Anterior cingulate cortex (tissue), 58 donors: ENCODE measurements at regions not wholly inside any gene's neighbourhood (a gene's known extent, or its start where the extent isn't known, plus 50 kb on each side); places are given as distances from the start of the nearest gene placed in this dataset.
"Not testable (repeated sequence)": the region's sequence is repeated elsewhere in the genome, so short reads cannot be mapped to it uniquely, and the experiment has no call there.

Experiments
- DNase-seq, 58 donors: peaks; one replicate each; lab custom pipeline; 2025; lab: John Stamatoyannopoulos, UW

DNA sequence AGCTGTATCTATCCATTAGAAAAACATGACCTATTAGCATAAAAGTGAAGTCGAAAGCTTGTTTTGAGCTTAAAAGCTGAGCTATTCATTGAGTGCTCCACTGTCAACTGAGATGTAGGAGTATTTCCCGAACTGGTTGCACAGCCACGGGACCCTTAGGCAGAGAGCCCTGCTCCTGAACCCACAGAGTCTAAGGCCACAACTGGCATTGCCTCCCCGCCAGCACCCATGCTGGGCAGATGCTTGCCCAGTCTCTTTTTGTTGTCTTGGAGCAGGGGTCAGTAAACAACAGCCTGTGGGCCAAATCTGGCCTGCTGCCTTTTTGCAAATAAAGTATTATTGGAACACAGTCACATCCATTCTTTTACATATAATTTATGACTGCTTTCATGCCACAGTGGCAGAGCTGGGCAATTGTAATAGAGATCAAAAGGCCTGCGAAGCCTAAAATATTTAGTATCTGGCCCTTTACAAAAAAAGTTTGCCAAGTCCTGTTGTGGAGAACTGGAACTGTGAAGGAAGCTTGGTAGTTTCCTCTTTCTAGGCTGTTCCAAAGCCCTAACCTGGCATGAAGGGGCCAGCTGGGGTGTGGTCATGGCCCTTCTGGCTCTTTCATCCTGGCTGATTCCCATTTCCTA lies 58.4 kb upstream of the WAPL start:
- peak in 52 of 58 donors; percentile 3 to 88 (median 48) for DNase-seq

DNA sequence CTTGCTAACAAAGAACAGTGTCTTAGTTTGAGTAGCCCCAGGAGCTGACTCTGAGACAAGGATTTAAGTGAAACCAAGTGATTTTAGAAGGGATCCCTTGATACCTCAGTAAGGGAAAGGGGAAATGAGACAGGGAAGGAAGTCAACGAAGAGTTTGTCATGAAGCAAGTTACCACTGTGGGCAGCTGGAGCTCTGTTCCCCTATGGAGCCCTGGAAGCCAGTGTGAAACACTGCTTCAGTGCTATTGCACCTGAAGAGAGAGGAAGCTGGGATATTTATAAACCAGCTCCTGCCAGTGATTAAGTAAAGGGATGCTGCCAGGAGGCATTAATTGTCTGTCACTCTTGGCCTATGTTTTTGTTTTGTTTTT lies 58.9 kb upstream of the WAPL start:
- DNase-seq = peak in 3 of 58 donors; percentile 26 to 66 (median 27)

- DNase-seq = no peak
These were observed 62.4 kb upstream of the WAPL start for GRCh38 chr10:86583983-86584382.

DNA sequence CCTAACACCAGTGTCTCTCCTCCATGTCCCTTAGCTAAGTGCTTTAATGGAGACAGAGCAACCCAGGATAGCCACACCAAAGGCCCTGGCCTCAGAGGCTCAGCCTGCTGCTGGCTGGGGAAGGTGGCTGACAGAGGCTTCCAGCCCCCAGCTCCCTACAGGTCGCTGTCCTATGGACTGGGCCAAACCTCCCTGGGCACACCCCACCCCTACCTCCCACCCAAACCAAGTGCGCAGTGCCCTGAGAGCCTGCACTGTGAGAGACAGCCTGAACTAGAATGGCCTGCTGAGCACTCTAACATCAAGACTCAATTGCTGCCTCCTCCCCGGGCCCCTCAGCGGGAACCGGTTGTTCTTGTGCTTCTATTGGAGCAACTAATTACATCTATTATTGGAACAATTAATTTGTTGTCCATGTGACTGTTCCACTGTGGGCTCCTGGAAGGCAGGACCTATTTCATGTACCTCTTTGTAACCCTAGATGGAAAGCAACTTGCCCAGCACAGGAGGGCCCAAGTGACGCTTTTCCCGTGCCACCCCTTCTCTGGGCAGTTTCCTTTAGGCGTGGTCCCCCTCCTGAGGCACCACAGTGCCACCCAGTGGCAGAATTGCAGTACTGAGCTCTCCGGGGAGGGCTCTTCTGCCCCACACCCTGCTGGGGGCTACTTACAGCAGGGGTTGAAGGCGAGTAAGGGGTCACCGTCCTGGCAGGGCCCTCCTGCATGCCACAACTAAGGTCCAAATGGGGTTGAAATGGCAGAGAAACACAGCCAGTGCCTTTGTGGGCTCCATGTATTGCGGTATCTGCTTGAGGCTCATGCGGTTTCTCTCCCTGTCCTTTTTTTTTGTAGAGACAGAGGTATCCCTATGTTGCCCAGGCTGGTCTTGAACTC lies 63.7 kb upstream of the WAPL start:
- DNase-seq = peak in 55 of 58 donors; percentile 3 to 84 (median 62)

- DNase-seq = peak in 41 of 58 donors; percentile 2 to 83 (median 29)
These were observed 64.9 kb upstream of the WAPL start for GRCh38 chr10:86586516-86586915.

DNA sequence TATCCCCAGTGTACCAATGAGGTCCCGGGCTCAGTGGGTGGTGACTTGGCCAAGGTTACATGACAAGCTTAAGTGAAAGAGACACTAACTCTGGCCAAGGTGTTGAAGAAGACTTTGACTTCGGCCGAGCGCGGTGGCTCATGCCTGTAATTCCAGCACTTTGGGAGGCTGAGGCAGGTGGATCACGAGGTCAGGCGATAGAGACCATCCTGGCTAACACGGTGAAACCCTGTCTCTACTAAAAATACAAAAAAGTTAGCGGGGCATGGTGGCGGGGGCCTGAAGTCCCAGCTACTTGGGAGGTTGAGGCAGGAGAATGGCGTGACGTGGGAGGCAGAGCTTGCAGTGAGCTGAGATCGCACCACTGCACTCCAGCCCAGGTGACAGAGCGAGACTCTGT lies 65.6 kb upstream of the OPN4 start:
- DNase-seq = not testable (repeated sequence)

- no peak for DNase-seq
These were observed 62.9 kb upstream of the OPN4 start for GRCh38 chr10:86591436-86591835.

DNA sequence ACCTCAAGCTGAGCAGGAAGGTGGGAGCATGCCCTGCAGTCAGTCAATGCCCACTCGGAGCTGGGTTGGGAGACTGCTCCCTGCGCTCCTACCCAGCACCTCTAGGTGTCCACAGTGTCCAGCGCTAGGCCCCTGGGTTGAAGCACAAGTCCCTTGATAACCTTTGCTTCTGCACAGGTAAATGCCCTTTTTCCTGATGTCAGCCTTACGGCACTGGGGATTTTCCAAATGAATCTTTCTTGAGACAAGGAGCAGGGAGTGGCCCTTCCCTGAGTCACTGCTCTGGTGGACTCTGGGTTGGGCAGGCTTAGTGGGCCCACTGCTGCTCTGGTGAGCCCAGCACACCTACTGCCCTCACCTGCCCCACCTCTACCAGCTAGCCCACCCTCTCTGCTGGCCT lies 61.9 kb upstream of the OPN4 start:
- DNase-seq = no peak

GRCh38 chr10:86594535-86594934 lies 59.8 kb upstream of the OPN4 start:
- DNase-seq = no peak

DNA sequence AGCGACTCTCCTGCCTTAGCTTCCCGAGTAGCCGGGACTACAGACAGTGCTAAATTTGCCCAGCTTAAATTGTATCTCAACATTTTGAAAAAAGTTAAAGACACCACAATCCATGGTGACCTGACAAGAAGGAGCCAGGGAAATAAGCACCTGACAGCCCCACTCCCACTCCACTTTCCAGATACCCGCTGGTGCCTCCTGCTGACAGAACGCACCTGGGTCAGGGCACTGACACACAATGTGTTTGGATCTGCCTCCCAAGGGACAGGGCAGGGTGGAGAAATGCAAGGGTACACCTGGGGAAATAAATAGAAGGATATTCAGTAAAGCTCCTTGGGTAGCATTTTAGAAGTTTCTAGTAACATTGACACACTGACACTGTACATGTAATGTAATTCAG lies 58.9 kb upstream of the OPN4 start:
- no peak for DNase-seq

DNA sequence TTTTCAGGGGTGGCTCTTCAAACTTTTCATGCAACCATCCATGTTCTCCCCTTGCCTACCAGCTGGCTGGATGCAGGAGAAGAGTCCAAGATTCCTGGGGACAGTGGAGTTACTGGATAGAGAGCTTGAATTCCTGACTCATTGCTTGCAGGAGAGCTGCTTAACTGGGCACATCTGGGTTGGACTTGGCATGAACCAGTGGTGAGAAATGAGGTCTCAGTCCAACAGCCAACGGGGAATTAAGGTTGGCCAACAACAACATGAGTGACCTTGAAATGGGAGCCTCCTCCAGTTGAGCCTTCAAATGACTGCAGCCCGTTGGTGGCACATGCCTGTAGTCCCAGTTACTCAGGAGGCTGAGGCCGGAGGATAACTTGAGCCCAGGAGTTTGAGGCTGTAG lies 58.1 kb upstream of the OPN4 start:
- no peak for DNase-seq

DNA sequence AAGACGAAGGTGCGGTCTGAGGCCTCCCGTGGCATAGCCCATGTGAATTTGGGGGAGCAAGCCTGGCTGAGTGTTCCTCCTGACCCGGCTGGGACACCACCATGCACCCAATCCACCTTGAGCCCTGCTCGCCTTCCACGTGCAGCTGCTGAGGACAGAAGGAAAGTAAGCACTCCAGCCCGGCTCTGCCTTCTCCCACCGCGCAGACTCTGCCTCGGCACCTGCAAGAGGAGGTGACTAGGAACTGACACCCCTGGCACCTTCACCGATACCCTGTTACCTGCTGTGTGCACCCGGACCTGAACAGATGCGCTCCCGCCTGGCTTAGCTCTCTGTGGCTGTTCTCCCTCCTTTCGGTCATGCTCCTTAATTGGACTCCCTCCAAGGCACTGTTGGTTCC lies 57.0 kb upstream of the OPN4 start:
- no peak for DNase-seq

DNA sequence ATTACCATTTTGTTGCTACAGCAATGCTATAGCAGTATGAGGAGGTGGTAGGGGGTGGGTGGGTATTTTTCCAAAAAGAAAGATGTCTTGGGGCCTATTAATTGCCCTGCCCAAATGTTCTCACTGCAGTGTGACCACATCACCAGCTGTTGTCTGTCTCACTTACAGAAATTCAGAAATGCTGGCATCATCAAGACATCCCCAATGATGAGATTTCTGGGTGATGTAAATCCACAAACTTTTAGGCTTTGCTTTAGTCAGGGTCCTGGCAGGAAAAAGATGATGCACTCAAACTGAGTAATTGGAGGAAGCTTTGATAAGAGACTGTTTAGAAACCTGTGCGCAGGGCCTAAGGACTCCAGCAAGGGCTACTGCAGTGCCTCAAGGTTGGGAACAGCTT lies 56.2 kb upstream of the OPN4 start:
- peak in 2 of 58 donors; percentile 9 to 11 for DNase-seq

DNA sequence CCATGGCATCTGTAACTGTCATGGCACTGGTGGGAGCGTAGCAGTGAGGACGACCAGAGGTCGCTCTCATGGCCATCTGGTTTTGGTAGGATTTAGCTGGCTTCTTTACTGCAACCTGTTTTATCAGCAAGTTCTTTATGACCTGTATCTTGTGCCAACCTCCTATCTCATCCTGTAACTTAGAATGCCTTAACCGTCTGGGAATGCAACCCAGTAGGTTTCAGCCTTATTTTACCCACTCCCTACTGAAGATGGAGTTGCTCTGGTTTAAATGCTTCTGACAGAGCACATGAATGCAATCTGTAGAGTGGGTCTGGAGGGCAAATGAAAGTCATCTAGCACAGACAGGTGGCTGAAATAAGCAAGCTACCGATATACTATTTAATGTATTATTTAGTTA lies 55.3 kb upstream of the OPN4 start:
- no peak for DNase-seq

GRCh38 chr10:86599729-86600128 lies 54.6 kb upstream of the OPN4 start:
- no peak for DNase-seq

DNA sequence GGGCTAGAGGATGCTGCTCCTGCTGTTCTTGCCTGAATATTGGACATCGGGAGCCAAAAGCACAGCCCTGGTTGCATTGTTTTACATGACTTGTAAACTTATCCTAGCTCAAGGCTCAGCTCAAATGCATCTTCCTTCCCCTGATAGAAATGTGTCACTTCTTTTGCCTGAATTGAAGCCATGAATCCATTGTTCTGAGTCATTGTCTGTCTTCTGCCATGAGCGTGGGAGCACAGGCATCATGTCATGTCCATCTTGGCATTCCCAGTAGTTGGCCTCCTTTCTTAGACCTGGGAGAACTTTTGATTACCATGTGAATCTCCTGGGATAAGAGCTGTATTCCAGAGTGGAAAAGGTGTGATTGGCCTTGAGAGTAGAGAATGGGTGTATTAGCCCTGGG lies 54.1 kb upstream of the OPN4 start:
- no peak for DNase-seq

DNA sequence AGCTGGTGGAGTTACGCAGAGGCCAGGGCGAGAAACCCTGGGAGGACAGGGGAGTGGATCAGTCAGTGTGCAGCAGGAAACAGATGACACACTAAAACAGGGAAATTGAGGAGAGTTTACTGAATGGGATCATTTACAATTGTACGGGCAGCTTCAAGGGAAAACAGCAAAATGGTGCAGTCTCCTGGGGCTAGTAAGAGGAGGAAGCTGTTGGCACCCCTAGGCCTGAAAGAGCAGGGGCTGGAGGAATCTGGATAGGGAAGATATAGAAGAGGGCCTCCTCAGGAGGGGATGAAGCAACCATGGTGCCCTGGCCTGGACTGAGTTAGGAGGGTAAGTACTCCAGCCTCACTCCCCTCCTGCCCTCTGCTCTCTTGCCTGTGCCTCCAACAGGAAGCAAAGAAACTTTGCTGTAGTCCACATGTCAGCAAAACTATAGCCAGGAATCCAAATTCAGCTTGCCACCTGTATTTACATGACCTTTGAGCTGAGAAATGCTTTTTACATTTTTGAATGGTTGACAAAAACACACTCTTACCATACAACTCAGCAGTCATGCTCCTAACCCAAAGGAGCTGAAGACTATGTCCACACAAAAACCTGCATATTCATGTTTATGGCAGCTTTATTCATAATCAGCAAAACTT lies 52.3 kb upstream of the OPN4 start:
- DNase-seq = no peak

- no peak for DNase-seq
These were observed 51.1 kb upstream of the OPN4 start for GRCh38 chr10:86603256-86603655.
